Endodermal cell (in vitro differentiated cells): ENCODE measurements at regions not wholly inside any gene's neighbourhood (a gene's known extent, or its start where the extent isn't known, plus 50 kb on each side); places are given as distances from the start of the nearest gene placed in this dataset.

Experiments used
- DNase-seq: peaks from one replicate; pipeline ENCODE4 v3.0.0-alpha.2; 2017
- H3K27ac ChIP-seq: 2 replicates; pipeline ENCODE4 v1.5.1; 2013; ENCODE audit warnings: mild to moderate bottlenecking, low read depth, low read length, moderate library complexity
- H3K27me3 ChIP-seq: 2 replicates; pipeline ENCODE4 v1.6.1; 2013; ENCODE audit warnings: mild to moderate bottlenecking, low read length, moderate library complexity; ENCODE audit not compliant: insufficient read depth, control insufficient read depth, poor library complexity, severe bottlenecking
- H3K36me3 ChIP-seq: 2 replicates; pipeline ENCODE4 v1.7.0; 2013; ENCODE audit warnings: mild to moderate bottlenecking, low read length, moderate library complexity; ENCODE audit not compliant: control insufficient read depth, insufficient read depth
- H3K4me1 ChIP-seq: one replicate; pipeline ENCODE4 v1.7.0; 2013; ENCODE audit warnings: low read length; ENCODE audit not compliant: control insufficient read depth, insufficient read depth
- H3K4me3 ChIP-seq: 2 replicates; pipeline ENCODE4 v1.5.1; 2013; ENCODE audit warnings: mild to moderate bottlenecking, low read length, moderate library complexity
- H3K9ac ChIP-seq: 2 replicates; pipeline ENCODE4 v1.6.1; 2013; ENCODE audit warnings: mild to moderate bottlenecking, low read length, moderate library complexity; ENCODE audit not compliant: poor library complexity, severe bottlenecking; ENCODE audit errors: extremely low read depth
- H3K9me3 ChIP-seq: 2 replicates; pipeline ENCODE4 v1.6.1; 2013; ENCODE audit warnings: mild to moderate bottlenecking, low read length, moderate library complexity; ENCODE audit not compliant: control insufficient read depth
- H3K27ac Mint-ChIP-seq: 2 replicates; pipeline ENCODE4 v1.8.0; 2020; ENCODE audit warnings: mixed read lengths
- H3K27me3 Mint-ChIP-seq: 2 replicates; pipeline ENCODE4 v1.8.0; 2021; ENCODE audit warnings: mild to moderate bottlenecking, mixed read lengths; ENCODE audit not compliant: insufficient read depth
- H3K36me3 Mint-ChIP-seq: 2 replicates; pipeline ENCODE4 v1.8.0; 2020; ENCODE audit warnings: low read depth, mixed read lengths
- H3K4me1 Mint-ChIP-seq: 2 replicates; pipeline ENCODE4 v1.8.0; 2020; ENCODE audit warnings: mixed read lengths
- H3K4me3 Mint-ChIP-seq: 2 replicates; pipeline ENCODE4 v1.8.0; 2020; ENCODE audit warnings: mild to moderate bottlenecking, moderate library complexity, mixed read lengths
- H3K9me3 Mint-ChIP-seq: 2 replicates; pipeline ENCODE4 v1.8.0; 2020; ENCODE audit warnings: mild to moderate bottlenecking, mixed read lengths
- WGBS, 2 experiments: methylation state at CpG; one replicate each; pipeline versions ENCODE4 v1.1.5 to v1.1.7; 2013; ENCODE audit warnings: missing lambda C conversion rate in 2 of 2, mixed read lengths in 1 of 2; ENCODE audit not compliant: insufficient coverage in 1 of 2, insufficient read length in 1 of 2; 5-methylcytosine and 5-hydroxymethylcytosine counted together
- TF ChIP-seq, protein P1 (sequence below): fragments of 200-600 bp; sonication (generic); conservative IDR thresholded peaks from 2 replicates; pipeline ENCODE4 v1.5.0; 2021; ENCODE audit warnings: antibody characterized with exemption, mild to moderate bottlenecking

- Histone ChIP-seq H3K27me3 (peaks cover 12% of the 10 kb centered on the region), H3K36me3 (no peaks in the 10 kb centered on the region), H3K9me3 (peaks cover 6% of the 10 kb centered on the region), H3K27ac (no peak overlapping the region), H3K4me1 (peaks cover 2% of the 10 kb centered on the region), H3K9ac (no peak overlapping the region), H3K4me3 (no peak overlapping the region)
- TF ChIP-seq, protein P1, sequence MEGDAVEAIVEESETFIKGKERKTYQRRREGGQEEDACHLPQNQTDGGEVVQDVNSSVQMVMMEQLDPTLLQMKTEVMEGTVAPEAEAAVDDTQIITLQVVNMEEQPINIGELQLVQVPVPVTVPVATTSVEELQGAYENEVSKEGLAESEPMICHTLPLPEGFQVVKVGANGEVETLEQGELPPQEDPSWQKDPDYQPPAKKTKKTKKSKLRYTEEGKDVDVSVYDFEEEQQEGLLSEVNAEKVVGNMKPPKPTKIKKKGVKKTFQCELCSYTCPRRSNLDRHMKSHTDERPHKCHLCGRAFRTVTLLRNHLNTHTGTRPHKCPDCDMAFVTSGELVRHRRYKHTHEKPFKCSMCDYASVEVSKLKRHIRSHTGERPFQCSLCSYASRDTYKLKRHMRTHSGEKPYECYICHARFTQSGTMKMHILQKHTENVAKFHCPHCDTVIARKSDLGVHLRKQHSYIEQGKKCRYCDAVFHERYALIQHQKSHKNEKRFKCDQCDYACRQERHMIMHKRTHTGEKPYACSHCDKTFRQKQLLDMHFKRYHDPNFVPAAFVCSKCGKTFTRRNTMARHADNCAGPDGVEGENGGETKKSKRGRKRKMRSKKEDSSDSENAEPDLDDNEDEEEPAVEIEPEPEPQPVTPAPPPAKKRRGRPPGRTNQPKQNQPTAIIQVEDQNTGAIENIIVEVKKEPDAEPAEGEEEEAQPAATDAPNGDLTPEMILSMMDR, result no peak
- Mint-ChIP-seq H3K27ac (no peak overlapping the region), H3K4me3 (no peak overlapping the region), H3K27me3 (peaks cover 25% of the 10 kb centered on the region), H3K4me1 (no peaks in the 10 kb centered on the region), H3K36me3 (no peaks in the 10 kb centered on the region), H3K9me3 (peaks cover 5% of the 10 kb centered on the region)
- DNase-seq, result no peak
- WGBS, 2 experiments, result 95% methylated on average over 6 of the region's 6 CpGs; no CpG with 5 or more reads in 1 of the 2 experiments
Observed at GRCh38 chr6:1020133-1020532, 291.8 kb upstream of the FOXQ1 start.

- no peak overlapping the region for H3K4me3 Mint-ChIP-seq
Observed at GRCh38 chr6:1018041-1018440, 293.9 kb upstream of the FOXQ1 start.

DNA sequence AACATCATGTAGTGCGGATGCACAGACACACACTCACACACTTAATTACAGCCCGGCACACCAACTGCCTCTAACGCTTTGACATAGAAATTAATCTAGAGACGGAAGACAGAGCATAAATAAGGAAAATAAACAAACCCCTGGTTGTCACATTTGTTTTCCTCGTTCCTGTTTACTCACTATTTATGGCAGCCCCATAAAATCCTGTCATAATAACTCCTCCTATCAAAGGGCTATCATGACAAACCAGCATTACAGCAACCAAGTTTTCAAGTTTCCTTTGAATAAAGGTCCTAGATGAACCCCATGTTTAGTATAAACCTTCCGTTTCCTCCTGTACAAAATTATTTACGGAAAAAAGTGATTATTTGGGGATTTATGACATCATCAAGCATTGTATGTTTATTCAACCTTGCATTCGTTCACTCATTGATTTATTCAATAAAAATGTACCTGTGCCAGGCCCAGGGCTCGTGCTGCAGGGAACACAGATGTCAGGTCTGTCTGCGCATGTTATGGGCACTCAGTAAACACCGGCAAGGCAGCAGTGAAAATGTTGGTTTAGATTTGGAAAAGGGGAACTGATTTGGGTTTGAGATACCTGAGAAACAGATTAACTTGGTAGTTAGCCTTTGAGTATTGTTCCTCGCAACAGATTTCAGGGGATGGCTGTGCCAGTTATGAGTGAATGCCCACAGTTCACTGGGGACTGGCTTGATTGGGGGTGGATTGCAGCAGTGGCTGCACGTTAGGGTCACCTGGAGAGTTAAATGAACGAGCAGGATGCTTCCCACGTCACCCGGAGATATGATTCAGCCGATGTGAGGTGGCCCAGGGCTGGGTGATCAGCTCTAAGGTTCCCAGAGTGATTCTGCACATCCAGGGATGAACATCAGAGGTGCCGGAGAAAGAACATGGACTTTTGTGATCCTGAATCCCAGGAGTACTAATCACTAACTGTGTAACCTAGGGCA, 295.3 kb upstream of the FOXQ1 start:
- Mint-ChIP-seq H3K27ac (no peak overlapping the region), H3K27me3 (peaks cover 8% of the 10 kb centered on the region), H3K9me3 (peaks cover under 1% of the 10 kb centered on the region), H3K4me3 (no peak overlapping the region), H3K4me1 (no peaks in the 10 kb centered on the region), H3K36me3 (no peaks in the 10 kb centered on the region)
- H3K4me1 ChIP-seq, result no peaks in the 10 kb centered on the region
- WGBS, 2 experiments, result 92 to 93% methylated on average over 9 to 18 of the region's 18 CpGs
- TF ChIP-seq, protein P1, result no peak
- no peak overlapping the region for H3K9ac ChIP-seq
- no peaks in the 10 kb centered on the region for H3K36me3 ChIP-seq
- H3K4me3 ChIP-seq, result no peak overlapping the region
- H3K27ac ChIP-seq, result no peak overlapping the region
- peaks cover 3% of the 10 kb centered on the region for H3K9me3 ChIP-seq
- no peak for DNase-seq
- no peaks in the 10 kb centered on the region for H3K27me3 ChIP-seq

More at GRCh38 chr6:1018041-1018440, 293.9 kb upstream of the FOXQ1 start:
- H3K27ac Mint-ChIP-seq, result no peak overlapping the region
- H3K9me3 Mint-ChIP-seq, result peaks cover 5% of the 10 kb centered on the region
- WGBS, 2 experiments, result 85 to 100% methylated on average over 3 of the region's 3 CpGs
- Histone ChIP-seq H3K36me3 (no peaks in the 10 kb centered on the region), H3K9ac (no peak overlapping the region), H3K27me3 (no peaks in the 10 kb centered on the region), H3K27ac (no peak overlapping the region), H3K9me3 (peaks cover 6% of the 10 kb centered on the region), H3K4me3 (no peak overlapping the region), H3K4me1 (no peaks in the 10 kb centered on the region)
- H3K36me3 Mint-ChIP-seq, result no peaks in the 10 kb centered on the region
- TF ChIP-seq, protein P1, result no peak
- no peak for DNase-seq
- peaks cover 11% of the 10 kb centered on the region for H3K27me3 Mint-ChIP-seq
- no peaks in the 10 kb centered on the region for H3K4me1 Mint-ChIP-seq
